ENCODE measurements at regions not wholly inside any gene's neighbourhood (a gene's known extent, or its start where the extent isn't known, plus 50 kb on each side); places are given as distances from the start of the nearest gene placed in this dataset.

- no peak for TF ChIP-seq CTCF (conservative IDR thresholded peaks at IDR 0.05; ENCODE audit: low read depth, low read length)
- TF ChIP-seq EZH2 (IDR thresholded peaks at IDR 0.05; ENCODE audit: low read length, unreplicated experiment), result no peak
- TF ChIP-seq EZH2phosphoT487 (IDR thresholded peaks at IDR 0.05; ENCODE audit: borderline replicate concordance, low read length), result no peak
These were observed 264.3 kb downstream of the RPAP3 start for GRCh38 chr12:47441490-47441889.

All from PC-3 (cell line).